ENCODE measurements at regions not wholly inside any gene's neighbourhood (a gene's known extent, or its start where the extent isn't known, plus 50 kb on each side); places are given as distances from the start of the nearest gene placed in this dataset.
A peak's percentile ranks its signal among the peaks of the same experiment; 100 is the strongest.

- ChIA-PET CTCF (ENCODE audit: low intra/inter-chr PET ratio, low total read pairs) (no interaction called here), POLR2A (no interaction called here)
- no peaks in the 10 kb centered on the region for H3K79me2 ChIP-seq (ENCODE audit: insufficient read depth, low read length)
- no peak overlapping the region for H3K4me3 ChIP-seq (replicated peaks in 1 of 3; ENCODE audit: insufficient read depth in 1 of 3, low read depth in 2 of 3, low read length in 3 of 3)
- no peak overlapping the region for H3K4me2 ChIP-seq (ENCODE audit: low read depth, low read length)
- 19% methylated on average over 4 of the region's 5 CpGs for WGBS (ENCODE audit: low lambda C conversion rate)
- no peak overlapping the region for H3K9ac ChIP-seq (ENCODE audit: insufficient read depth, low read depth, low read length)
- FAIRE-seq = no peak
- no TSS peak for BruUV-seq (replicated peaks)
- H3K27me3 ChIP-seq (ENCODE audit: control insufficient read depth in 1 of 2, insufficient read depth in 2 of 2, low read length in 2 of 2) = no peaks in the 10 kb centered on the region; a peak in 2 of 5 replicates
- no peaks in the 10 kb centered on the region for H3K9me3 ChIP-seq (ENCODE audit: low read length)
- H4K20me1 ChIP-seq (ENCODE audit: insufficient read depth, low read length) = no peaks in the 10 kb centered on the region
- in situ Hi-C loops (cut with HindIII; ENCODE audit: extremely low pct_ligation_motif_present, low pct_unique_long_range_greater_than_20kb) = no loop called here
- H2AFZ ChIP-seq (ENCODE audit: low read length) = no peak overlapping the region
- no peaks in the 10 kb centered on the region for H3K4me1 ChIP-seq (ENCODE audit: insufficient read depth, low read length)
- TF ChIP-seq ATF6 (CRISPR knock-in tag; conservative IDR thresholded peaks at IDR 0.05) (no peak), UBTF (CRISPR knock-in tag; IDR thresholded peaks at IDR 0.05) (no peak), DDIT3 (CRISPR knock-in tag; IDR thresholded peaks at IDR 0.05) (no peak)
- no peak for DNase-seq (ENCODE audit: low spot score)
- ATAC-seq = no peak
- H3K27ac ChIP-seq (ENCODE audit: extremely low read length, insufficient read depth, low read length) = no peak overlapping the region
- intact Hi-C loops (cut with micrococcal nuclease; ENCODE audit: unreplicated experiment) = no loop called here
- H3K36me3 ChIP-seq (replicated peaks in 1 of 2; ENCODE audit: control insufficient read depth in 1 of 2, insufficient read depth in 2 of 2, low read length in 2 of 2) = no peaks in the 10 kb centered on the region
Measured at GRCh38 chr5:115423541-115423940, 121.0 kb downstream of the FEM1C start.

GRCh38 chr5:115423051-115423450 lies 121.5 kb downstream of the FEM1C start:
- Histone ChIP-seq H3K36me3 (replicated peaks in 1 of 2; ENCODE audit: control insufficient read depth in 1 of 2, insufficient read depth in 2 of 2, low read length in 2 of 2) (no peaks in the 10 kb centered on the region), H3K27ac (ENCODE audit: extremely low read length, insufficient read depth, low read length) (no peak overlapping the region), H4K20me1 (ENCODE audit: insufficient read depth, low read length) (no peaks in the 10 kb centered on the region), H2AFZ (ENCODE audit: low read length) (no peak overlapping the region), H3K27me3 (ENCODE audit: control insufficient read depth in 1 of 2, insufficient read depth in 2 of 2, low read length in 2 of 2) (peaks cover 0 to 1% of the 10 kb centered on the region in 2 experiments; a peak in 3 of 5 replicates), H3K9ac (ENCODE audit: insufficient read depth, low read depth, low read length) (no peak overlapping the region), H3K4me3 (replicated peaks in 1 of 3; ENCODE audit: insufficient read depth in 1 of 3, low read depth in 2 of 3, low read length in 3 of 3) (no peak overlapping the region), H3K4me1 (ENCODE audit: insufficient read depth, low read length) (no peaks in the 10 kb centered on the region), H3K79me2 (ENCODE audit: insufficient read depth, low read length) (no peaks in the 10 kb centered on the region), H3K9me3 (ENCODE audit: low read length) (no peaks in the 10 kb centered on the region), H3K4me2 (ENCODE audit: low read depth, low read length) (no peak overlapping the region)
- no peak for DNase-seq (ENCODE audit: low spot score)
- in situ Hi-C loops (cut with HindIII; ENCODE audit: extremely low pct_ligation_motif_present, low pct_unique_long_range_greater_than_20kb) (no loop called here), intact Hi-C loops (cut with micrococcal nuclease; ENCODE audit: unreplicated experiment) (no loop called here)
- CTCF ChIA-PET (ENCODE audit: low intra/inter-chr PET ratio, low total read pairs) = no interaction called here
- no peak for ATAC-seq
- 0% methylated on average over 1 of the region's 1 CpG for WGBS (ENCODE audit: low lambda C conversion rate)
- no TSS peak for BruUV-seq (replicated peaks)
- FAIRE-seq = no peak
- POLR2A ChIA-PET = no interaction called here
- TF ChIP-seq MAFF (IDR thresholded peaks at IDR 0.05; ENCODE audit: low read depth, low read length) (peak; percentile 76), ZNF460 (CRISPR knock-in tag; IDR thresholded peaks at IDR 0.05; ENCODE audit: borderline replicate concordance) (no peak), SALL2 (CRISPR knock-in tag; IDR thresholded peaks at IDR 0.05) (no peak), TAF15 (IDR thresholded peaks at IDR 0.05; ENCODE audit: low read depth, low read length, poor library complexity, severe bottlenecking) (no peak), SNAPC2 (CRISPR knock-in tag; IDR thresholded peaks at IDR 0.05) (no peak), SKIL (CRISPR knock-in tag; IDR thresholded peaks at IDR 0.05; ENCODE audit: borderline replicate concordance) (no peak), ZBTB37 (CRISPR knock-in tag; IDR thresholded peaks at IDR 0.05) (no peak)
